DLD1 (cell line): ENCODE measurements at regions not wholly inside any gene's neighbourhood (a gene's known extent, or its start where the extent isn't known, plus 50 kb on each side); places are given as distances from the start of the nearest gene placed in this dataset.

ENCODE experiments used
- in situ Hi-C: cut with HindIII; loops from 2 replicates; pipeline ENCODE4 v1.10.0; 2017; ENCODE audit warnings: low sequenced_read_pairs

- in situ Hi-C loops: no loop called here
Measured at GRCh38 chr2:235291461-235291860, 202.4 kb upstream of the AGAP1 start.

DNA sequence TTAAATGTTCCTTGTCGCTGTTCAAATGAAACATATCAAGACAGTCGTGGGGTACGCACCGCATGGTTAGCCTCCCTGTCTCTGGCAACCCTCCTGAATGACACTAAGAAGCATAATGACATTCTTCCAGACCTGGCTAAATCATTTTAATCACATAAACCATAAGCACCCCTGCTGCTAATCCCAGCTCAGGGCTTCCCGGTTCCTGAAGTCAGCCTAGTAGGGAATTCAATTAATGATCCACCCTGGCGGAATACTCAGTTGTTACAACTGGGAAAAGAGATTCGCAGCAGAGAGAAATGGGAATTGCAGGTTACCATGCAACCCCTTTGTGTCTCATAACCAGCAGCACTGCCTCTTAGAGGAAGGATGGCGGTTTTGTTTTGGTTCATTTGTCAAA lies 200.8 kb upstream of the AGAP1 start:
- in situ Hi-C loops: no loop called here

DNA sequence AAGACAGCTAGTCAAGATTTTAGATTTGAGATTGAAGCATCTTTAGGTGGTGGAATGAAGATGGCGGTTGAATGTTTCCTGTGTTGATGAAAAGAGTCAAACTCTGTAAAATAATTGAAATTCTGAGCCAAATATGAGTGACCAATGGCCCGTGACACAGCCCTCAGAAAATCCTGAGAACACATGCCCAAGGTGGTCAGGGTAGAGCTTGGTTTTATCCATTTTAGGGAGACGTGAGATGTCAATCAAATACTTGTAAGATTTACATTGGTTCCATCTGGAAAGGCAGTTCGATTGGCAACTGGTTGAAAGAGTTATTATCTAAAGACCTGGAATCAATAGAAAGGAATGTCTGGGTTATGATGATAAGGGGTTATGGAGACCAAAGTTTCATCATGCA lies 198.0 kb upstream of the AGAP1 start:
- in situ Hi-C loops: no loop called here

GRCh38 chr2:235300368-235301201 lies 193.3 kb upstream of the AGAP1 start:
- in situ Hi-C loops: no loop called here

GRCh38 chr2:235301202-235302076 lies 192.4 kb upstream of the AGAP1 start:
- in situ Hi-C loops: no loop called here

DNA sequence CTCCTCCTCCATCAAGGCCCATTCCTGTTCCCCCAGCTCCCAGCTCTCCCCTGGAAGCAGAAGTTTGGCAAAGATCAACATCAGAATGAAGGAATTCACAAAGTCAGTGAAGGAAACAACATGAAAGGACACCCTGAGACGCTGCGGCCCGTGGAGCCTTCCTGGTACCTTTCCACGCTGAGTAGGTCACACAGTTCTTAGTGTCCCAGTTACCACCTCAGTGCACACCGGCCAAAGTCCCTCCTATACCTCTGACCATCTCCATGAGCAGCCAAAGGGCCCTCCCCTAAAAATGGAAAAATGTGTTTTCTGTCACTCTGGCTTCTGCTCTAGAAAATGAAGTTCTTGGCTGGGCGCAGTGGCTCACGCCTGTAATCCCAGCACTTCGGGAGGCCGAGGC lies 191.6 kb upstream of the AGAP1 start:
- in situ Hi-C loops: no loop called here

DNA sequence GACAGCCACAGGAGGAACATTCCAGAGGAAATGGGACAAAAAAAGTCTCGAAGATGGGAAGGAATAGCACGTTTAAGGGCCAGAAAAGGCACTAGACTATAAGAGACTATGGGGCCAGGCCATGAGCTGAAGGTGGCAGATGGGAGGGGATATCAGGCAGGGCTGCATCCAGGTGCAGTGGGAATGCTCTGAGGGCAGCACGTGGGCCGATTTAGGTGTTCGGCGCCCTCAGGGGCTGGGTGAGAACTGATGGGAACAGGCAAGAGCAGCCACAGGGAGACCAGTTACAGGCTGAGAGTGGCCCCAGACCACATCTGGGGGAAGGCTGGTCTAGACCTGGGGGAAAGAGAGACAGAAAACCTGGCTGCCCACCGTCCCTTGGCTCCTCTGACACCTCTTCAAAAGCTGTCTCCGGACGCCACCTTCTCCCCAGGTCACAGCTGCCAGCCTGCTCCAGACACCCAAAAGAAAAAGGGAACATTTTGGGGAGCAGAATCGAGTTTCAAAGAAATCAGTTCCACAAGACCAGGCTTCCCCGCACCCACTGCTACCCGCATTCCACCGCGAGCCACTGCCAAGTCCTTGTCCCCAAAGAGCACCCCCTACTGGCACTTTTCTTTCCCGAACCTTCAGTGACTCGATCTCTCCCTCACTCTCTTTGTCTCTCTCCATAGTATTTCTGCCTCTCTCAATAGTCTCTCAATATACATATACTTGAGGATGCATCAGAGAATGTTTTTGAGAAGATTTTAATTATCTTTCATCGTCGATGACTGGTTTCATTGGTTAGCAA lies 190.1 kb upstream of the AGAP1 start:
- in situ Hi-C loops: no loop called here

DNA sequence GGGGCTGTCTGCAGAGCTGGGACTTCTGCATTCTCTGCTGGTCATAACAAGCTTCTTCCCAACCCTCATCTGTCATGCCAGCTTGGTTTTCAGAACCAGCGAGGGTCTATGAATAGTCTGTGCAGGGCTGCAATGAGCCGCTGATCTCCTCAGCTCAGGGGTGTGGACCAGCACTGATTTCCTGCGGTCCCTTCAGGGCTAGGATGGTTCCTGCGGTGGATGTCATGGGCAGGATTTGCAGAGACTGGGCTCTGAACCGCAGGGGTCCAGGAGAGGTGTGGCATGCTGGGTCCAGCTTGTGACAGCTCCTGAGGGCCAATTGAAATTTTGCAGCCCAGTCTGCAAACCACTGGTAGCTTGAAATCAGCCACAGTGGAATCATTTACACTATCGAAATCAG lies 188.2 kb upstream of the AGAP1 start:
- in situ Hi-C loops: no loop called here

DNA sequence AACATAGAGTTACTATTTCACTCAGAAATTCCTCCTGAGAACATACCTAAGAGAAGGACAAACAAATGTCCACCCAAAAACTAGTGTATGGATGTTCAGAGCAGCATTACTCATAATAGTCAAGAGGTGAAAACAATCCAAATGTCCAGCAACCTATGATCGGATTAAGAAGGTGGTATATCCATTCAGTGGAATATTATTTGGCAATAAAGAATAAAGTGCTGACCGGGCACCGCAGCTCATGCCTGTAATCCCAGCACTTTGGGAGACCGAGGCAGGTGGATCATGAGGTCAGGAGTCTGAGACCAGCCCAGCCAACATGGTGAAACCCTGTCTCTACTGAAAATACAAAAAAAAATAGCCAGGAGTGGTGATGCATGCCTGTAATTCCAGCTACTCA lies 182.8 kb upstream of the AGAP1 start:
- in situ Hi-C loops: no loop called here

DNA sequence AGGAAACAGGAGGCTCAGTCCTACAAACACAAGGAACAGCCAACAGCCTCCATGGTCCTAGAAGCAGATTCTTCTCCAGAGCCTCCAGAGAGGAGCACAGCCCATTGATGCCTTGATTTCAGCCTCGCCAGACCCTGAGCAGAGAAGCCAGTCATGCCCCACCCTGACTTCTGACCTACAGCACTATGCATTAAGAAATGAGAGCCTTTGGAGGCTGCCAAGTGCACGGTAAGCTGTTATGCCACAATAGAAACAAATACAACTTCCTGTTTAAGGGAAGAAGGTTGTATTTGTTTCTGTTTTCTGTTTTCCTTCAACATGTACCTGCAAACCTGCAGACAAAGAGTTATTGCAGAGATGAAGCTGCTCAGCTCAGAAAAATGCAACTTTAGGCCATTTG lies 181.3 kb upstream of the AGAP1 start:
- in situ Hi-C loops: no loop called here

- in situ Hi-C loops: no loop called here
Measured at GRCh38 chr2:235314371-235314930, 179.4 kb upstream of the AGAP1 start.

DNA sequence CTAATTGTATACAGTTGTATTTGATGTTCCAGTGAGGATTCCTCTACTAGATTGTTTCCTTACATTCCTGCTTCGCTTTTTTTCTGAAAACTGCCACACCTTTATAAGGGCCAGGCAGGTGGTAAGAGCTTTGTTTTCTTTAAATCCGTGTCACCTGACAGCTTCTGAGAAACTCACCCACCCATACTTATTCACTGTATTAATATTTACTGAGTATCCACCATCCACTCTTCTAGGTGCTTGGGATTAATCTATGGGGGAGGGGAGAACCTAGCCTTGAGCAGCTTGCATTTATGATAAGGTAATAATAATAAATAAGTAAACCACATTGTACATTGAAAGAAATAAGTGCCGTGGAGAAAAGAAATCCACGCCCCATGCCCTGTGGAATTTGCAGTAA lies 174.7 kb upstream of the AGAP1 start:
- in situ Hi-C loops: no loop called here

- in situ Hi-C loops: no loop called here
Measured at GRCh38 chr2:235320326-235320725, 173.5 kb upstream of the AGAP1 start.

DNA sequence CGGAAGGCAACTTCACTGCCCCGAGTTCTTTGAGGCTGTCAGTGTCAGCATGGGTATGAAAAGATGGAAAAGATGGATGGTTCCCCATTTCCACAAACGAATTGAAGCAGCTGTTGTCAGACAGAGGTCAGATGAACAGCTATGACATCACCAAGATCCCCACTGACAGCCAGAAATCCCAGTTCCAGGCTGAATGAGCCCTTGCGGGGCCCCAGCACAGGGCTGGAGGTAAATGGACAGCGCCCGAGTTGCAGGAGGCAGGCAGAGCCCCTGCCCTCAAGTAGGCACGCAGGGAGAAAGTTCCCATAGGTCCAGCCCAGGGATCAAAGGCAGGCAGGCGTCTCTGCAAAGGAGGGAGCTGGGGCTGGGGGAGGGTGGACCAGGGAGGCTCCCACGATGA lies 169.5 kb upstream of the AGAP1 start:
- in situ Hi-C loops: no loop called here

- in situ Hi-C loops: no loop called here
Measured at GRCh38 chr2:235325151-235325550, 168.7 kb upstream of the AGAP1 start.

- in situ Hi-C loops: no loop called here
Measured at GRCh38 chr2:235328991-235329390, 164.9 kb upstream of the AGAP1 start.

DNA sequence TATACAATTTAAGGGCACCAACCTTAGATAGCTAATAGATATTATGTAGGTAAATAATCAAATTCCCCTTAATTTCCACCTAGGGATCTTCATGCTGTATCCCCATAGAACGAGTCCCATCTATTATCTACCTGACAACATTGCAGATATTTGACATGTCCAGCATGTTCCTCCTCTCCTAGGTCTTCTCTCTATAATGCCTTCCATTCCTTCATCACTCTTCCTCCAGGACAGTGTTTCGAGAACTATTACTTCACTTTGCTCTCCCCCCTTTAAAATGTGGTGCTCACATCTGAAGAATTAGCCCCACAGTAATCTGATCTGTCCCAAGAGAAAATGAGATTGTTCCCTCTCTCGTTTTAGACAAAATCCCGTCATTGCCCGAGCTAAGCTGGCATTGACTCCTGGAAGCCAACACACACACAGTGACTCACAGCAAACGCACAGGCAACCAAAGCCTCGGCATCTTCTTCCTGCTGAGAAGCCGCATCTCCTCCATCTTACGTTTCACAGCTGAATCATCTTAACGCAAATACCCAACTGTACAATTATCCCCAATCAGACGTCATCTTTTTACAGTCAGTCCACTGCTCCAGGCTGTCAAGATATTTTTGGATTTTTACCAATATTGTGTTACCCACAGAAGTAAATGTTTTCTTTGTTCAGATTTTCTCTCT lies 162.9 kb upstream of the AGAP1 start:
- in situ Hi-C loops: no loop called here

DNA sequence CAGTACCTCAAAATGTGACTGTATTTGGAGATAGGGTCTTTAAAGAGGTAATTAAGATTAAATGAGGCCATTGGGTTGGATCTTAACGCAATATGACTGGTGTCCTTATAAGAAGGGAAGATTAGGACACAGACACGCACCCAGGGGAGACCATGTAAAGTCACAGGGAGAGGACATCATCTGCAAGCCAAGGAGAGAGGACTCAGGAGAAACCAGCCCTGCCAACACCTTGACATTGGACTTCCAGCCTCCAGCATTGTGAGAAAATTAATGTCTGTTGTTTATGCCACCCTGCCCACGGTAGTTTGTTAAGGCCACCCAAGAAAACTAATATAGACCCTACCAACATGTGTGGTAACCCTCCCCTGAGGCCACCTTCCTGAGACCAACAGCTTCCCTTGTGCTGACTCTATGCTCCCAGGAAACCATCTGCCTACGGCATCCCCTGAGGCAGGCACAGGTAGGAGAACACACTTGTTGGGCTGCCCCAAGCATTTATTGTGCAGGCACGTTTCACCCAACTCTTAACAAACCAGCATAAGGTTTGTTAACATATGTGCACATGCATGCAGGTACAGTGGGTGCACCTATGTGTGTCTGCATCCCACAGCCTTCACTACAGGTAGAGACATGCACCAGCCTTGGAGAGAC lies 161.5 kb upstream of the AGAP1 start:
- in situ Hi-C loops: no loop called here

GRCh38 chr2:235333076-235333475 lies 160.8 kb upstream of the AGAP1 start:
- in situ Hi-C loops: no loop called here

- in situ Hi-C loops: no loop called here
Measured at GRCh38 chr2:235334179-235334578, 159.7 kb upstream of the AGAP1 start.
